ENCODE measurements at regions not wholly inside any gene's neighbourhood (a gene's known extent, or its start where the extent isn't known, plus 50 kb on each side); places are given as distances from the start of the nearest gene placed in this dataset.

GRCh38 chr15:37783290-37783689 is 151.2 kb upstream of the TMCO5A start:
- TF ChIP-seq CTCF (IDR thresholded peaks at IDR 0.05; ENCODE audit: insufficient read depth, low read length, poor library complexity, severe bottlenecking): no peak
- no peak for DNase-seq (ENCODE audit: low read depth)
- H3K36me3 ChIP-seq (ENCODE audit: control insufficient read depth, insufficient read depth, low read length): no peaks in the 10 kb centered on the region
- H3K4me3 ChIP-seq (ENCODE audit: low read depth, low read length): no peak overlapping the region
- no peaks in the 10 kb centered on the region for H3K27me3 ChIP-seq (ENCODE audit: control insufficient read depth, insufficient read depth, low read length)

GRCh38 chr15:37788330-37788729 is 146.1 kb upstream of the TMCO5A start:
- H3K27me3 ChIP-seq (ENCODE audit: control insufficient read depth, insufficient read depth, low read length): no peaks in the 10 kb centered on the region

GRCh38 chr15:37788767-37789396 is 145.6 kb upstream of the TMCO5A start:
- Histone ChIP-seq H3K27me3 (ENCODE audit: control insufficient read depth, insufficient read depth, low read length) (no peaks in the 10 kb centered on the region), H3K4me3 (ENCODE audit: low read depth, low read length) (no peak overlapping the region), H3K36me3 (ENCODE audit: control insufficient read depth, insufficient read depth, low read length) (no peaks in the 10 kb centered on the region)
- DNase-seq (ENCODE audit: low read depth): no peak
- TF ChIP-seq CTCF (IDR thresholded peaks at IDR 0.05; ENCODE audit: insufficient read depth, low read length, poor library complexity, severe bottlenecking): no peak

More at GRCh38 chr15:37788330-37788729, 146.1 kb upstream of the TMCO5A start:
- no peak overlapping the region for H3K4me3 ChIP-seq (ENCODE audit: low read depth, low read length)
- DNase-seq (ENCODE audit: low read depth): no peak
- no peaks in the 10 kb centered on the region for H3K36me3 ChIP-seq (ENCODE audit: control insufficient read depth, insufficient read depth, low read length)
- no peak for TF ChIP-seq CTCF (IDR thresholded peaks at IDR 0.05; ENCODE audit: insufficient read depth, low read length, poor library complexity, severe bottlenecking)

- TF ChIP-seq CTCF (IDR thresholded peaks at IDR 0.05; ENCODE audit: insufficient read depth, low read length, poor library complexity, severe bottlenecking): no peak
- Histone ChIP-seq H3K36me3 (ENCODE audit: control insufficient read depth, insufficient read depth, low read length) (no peaks in the 10 kb centered on the region), H3K27me3 (ENCODE audit: control insufficient read depth, insufficient read depth, low read length) (no peaks in the 10 kb centered on the region), H3K4me3 (ENCODE audit: low read depth, low read length) (no peak overlapping the region)
- DNase-seq (ENCODE audit: low read depth): no peak
These were observed 145.0 kb upstream of the TMCO5A start for GRCh38 chr15:37789397-37789786.

- no peak for TF ChIP-seq CTCF (IDR thresholded peaks at IDR 0.05; ENCODE audit: insufficient read depth, low read length, poor library complexity, severe bottlenecking)
- no peak overlapping the region for H3K4me3 ChIP-seq (ENCODE audit: low read depth, low read length)
- DNase-seq (ENCODE audit: low read depth): peak; percentile 41
These were observed 144.6 kb upstream of the TMCO5A start for GRCh38 chr15:37789881-37790280.

GRCh38 chr15:37791693-37792092 is 142.7 kb upstream of the TMCO5A start:
- Histone ChIP-seq H3K36me3 (ENCODE audit: control insufficient read depth, insufficient read depth, low read length) (no peaks in the 10 kb centered on the region), H3K27me3 (ENCODE audit: control insufficient read depth, insufficient read depth, low read length) (no peaks in the 10 kb centered on the region), H3K4me3 (ENCODE audit: low read depth, low read length) (no peak overlapping the region)
- TF ChIP-seq CTCF (IDR thresholded peaks at IDR 0.05; ENCODE audit: insufficient read depth, low read length, poor library complexity, severe bottlenecking): no peak
- no peak for DNase-seq (ENCODE audit: low read depth)

More at GRCh38 chr15:37789881-37790280, 144.6 kb upstream of the TMCO5A start:
- Histone ChIP-seq H3K36me3 (ENCODE audit: control insufficient read depth, insufficient read depth, low read length) (no peaks in the 10 kb centered on the region), H3K27me3 (ENCODE audit: control insufficient read depth, insufficient read depth, low read length) (no peaks in the 10 kb centered on the region)

All from kidney epithelial cell (primary cell).